KMS-11 (cell line): ENCODE measurements at regions not wholly inside any gene's neighbourhood (a gene's known extent, or its start where the extent isn't known, plus 50 kb on each side); places are given as distances from the start of the nearest gene placed in this dataset.
A peak's percentile ranks its signal among the peaks of the same experiment; 100 is the strongest.

Source experiments
- H2AFZ ChIP-seq: fragments of 200-600 bp; sonication (generic); 2 replicates; pipeline ENCODE4 v1.6.1; 2016; ENCODE audit warnings: antibody characterized with exemption, mixed run types, low read depth
- H3K27ac ChIP-seq: fragments of 200-600 bp; sonication (generic); 2 replicates; pipeline ENCODE4 v1.6.1; 2016; ENCODE audit warnings: mild to moderate bottlenecking, mixed run types
- H3K27me3 ChIP-seq: fragments of 200-600 bp; sonication (generic); 2 replicates; pipeline ENCODE4 v1.6.1; 2017; ENCODE audit warnings: mild to moderate bottlenecking, low read depth, mixed run types, moderate library complexity; ENCODE audit not compliant: insufficient read depth
- H3K36me3 ChIP-seq: fragments of 200-600 bp; sonication (generic); 2 replicates; pipeline ENCODE4 v1.6.1; 2017; ENCODE audit warnings: mild to moderate bottlenecking, mixed run types; ENCODE audit not compliant: insufficient read depth
- H3K4me1 ChIP-seq: fragments of 200-600 bp; sonication (generic); 2 replicates; pipeline ENCODE4 v1.6.1; 2016; ENCODE audit warnings: mild to moderate bottlenecking, low read depth, mixed run types; ENCODE audit not compliant: poor library complexity, severe bottlenecking
- H3K4me2 ChIP-seq: fragments of 200-600 bp; sonication (generic); 2 replicates; pipeline ENCODE4 v1.7.0; 2016; ENCODE audit warnings: mild to moderate bottlenecking, mixed run types
- H3K4me3 ChIP-seq: fragments of 200-600 bp; sonication (generic); IDR thresholded peaks from 2 replicates; pipeline ENCODE4 v1.6.1; 2017; ENCODE audit warnings: low read depth, low read length, mixed read lengths; ENCODE audit not compliant: insufficient read depth
- H3K79me2 ChIP-seq: fragments of 200-600 bp; sonication (generic); 2 replicates; pipeline ENCODE4 v1.6.1; 2016; ENCODE audit warnings: low read depth, mixed run types; ENCODE audit not compliant: insufficient read depth
- H3K9ac ChIP-seq: fragments of 200-600 bp; sonication (generic); 2 replicates; pipeline ENCODE4 v1.6.1; 2016; ENCODE audit warnings: mild to moderate bottlenecking, mixed run types
- H4K20me1 ChIP-seq: fragments of 200-600 bp; sonication (generic); 2 replicates; pipeline ENCODE4 v1.6.1; 2016; ENCODE audit warnings: mild to moderate bottlenecking, mixed run types; ENCODE audit not compliant: insufficient read depth
- TF ChIP-seq, protein P1 (sequence below): fragments of 200-600 bp; sonication (generic); conservative IDR thresholded peaks from 2 replicates; pipeline ENCODE4 v1.6.1; 2017; ENCODE audit warnings: low read depth, mild to moderate bottlenecking, antibody characterized with exemption, low read length, moderate library complexity, mixed read lengths

DNA sequence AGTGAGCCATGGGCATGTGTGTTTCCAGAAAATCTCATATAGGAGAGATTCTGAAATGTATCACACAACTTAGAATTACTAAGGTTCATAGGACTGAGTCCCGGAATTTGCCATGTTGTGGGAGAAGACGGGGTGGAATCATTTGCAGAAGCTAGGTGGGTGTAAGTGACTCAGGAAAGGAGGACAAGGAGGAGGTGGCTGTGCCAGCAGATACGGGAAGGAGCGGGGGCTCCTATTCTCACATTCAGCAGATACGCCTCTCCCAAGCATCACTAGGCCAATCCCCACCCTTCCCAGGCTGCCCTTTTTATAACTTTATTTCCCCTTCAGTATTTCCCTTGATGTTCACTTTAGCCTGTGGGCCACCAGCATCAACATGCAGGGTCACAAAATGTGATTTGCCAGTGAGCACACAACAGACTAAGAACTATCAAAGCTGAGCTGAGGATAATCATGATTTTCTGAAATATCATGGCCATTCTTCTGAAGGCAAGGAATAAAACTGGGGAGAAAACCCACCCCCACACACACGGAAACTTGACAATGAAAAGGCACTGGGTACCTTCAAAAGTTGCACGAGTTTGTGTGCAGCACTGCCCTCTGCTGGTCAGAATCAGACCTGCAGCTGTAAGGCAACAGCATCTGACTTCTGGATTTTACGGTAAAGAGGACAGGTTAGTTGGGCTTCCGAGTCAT is 133.2 kb downstream of the MTX3 start:
- no peaks in the 10 kb centered on the region for H3K79me2 ChIP-seq
- TF ChIP-seq, protein P1, sequence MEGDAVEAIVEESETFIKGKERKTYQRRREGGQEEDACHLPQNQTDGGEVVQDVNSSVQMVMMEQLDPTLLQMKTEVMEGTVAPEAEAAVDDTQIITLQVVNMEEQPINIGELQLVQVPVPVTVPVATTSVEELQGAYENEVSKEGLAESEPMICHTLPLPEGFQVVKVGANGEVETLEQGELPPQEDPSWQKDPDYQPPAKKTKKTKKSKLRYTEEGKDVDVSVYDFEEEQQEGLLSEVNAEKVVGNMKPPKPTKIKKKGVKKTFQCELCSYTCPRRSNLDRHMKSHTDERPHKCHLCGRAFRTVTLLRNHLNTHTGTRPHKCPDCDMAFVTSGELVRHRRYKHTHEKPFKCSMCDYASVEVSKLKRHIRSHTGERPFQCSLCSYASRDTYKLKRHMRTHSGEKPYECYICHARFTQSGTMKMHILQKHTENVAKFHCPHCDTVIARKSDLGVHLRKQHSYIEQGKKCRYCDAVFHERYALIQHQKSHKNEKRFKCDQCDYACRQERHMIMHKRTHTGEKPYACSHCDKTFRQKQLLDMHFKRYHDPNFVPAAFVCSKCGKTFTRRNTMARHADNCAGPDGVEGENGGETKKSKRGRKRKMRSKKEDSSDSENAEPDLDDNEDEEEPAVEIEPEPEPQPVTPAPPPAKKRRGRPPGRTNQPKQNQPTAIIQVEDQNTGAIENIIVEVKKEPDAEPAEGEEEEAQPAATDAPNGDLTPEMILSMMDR: peak; percentile 99
- no peaks in the 10 kb centered on the region for H4K20me1 ChIP-seq
- no peaks in the 10 kb centered on the region for H3K27me3 ChIP-seq
- no peak overlapping the region for H3K4me2 ChIP-seq
- H3K4me1 ChIP-seq: no peaks in the 10 kb centered on the region
- H3K27ac ChIP-seq: no peak overlapping the region
- H3K4me3 ChIP-seq: no peak overlapping the region
- no peaks in the 10 kb centered on the region for H3K36me3 ChIP-seq
- no peak overlapping the region for H2AFZ ChIP-seq
- H3K9ac ChIP-seq: no peak overlapping the region

DNA sequence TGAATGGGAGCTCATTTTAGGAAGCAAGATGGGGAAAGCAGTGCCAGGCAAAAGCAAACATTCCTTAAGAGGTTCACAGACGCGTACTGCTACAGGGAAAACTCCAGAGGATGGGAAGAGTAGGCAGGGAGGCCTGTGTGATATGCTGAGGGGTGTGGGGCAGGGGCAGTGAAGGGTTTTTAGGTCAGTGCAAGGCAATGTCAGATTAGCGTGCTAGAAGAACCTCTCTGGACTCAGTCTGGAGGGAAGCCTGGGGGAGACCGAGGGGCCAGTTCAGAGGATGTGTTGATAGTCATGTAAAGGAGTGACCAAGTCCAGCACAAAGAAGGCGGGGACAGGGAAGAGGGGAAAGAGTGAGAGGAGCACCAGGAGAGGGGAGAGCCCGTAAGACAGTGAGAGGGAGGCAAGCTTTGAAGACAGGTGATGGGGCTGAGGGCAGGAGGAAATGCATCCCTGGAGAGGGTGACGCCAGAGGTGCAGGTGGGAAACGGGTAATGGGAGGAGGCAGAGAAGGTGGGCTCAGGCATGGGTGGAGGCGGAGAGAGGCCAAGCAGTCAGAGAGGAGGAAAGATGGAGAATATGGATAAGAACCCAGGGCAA is 134.5 kb downstream of the MTX3 start:
- no peak overlapping the region for H3K4me3 ChIP-seq
- H3K27me3 ChIP-seq: no peaks in the 10 kb centered on the region
- H3K4me1 ChIP-seq: no peaks in the 10 kb centered on the region
- H3K4me2 ChIP-seq: no peak overlapping the region
- no peak overlapping the region for H3K9ac ChIP-seq
- H4K20me1 ChIP-seq: no peaks in the 10 kb centered on the region
- no peak overlapping the region for H3K27ac ChIP-seq
- TF ChIP-seq, protein P1: no peak
- H3K36me3 ChIP-seq: no peaks in the 10 kb centered on the region
- H3K79me2 ChIP-seq: no peaks in the 10 kb centered on the region
- no peak overlapping the region for H2AFZ ChIP-seq

DNA sequence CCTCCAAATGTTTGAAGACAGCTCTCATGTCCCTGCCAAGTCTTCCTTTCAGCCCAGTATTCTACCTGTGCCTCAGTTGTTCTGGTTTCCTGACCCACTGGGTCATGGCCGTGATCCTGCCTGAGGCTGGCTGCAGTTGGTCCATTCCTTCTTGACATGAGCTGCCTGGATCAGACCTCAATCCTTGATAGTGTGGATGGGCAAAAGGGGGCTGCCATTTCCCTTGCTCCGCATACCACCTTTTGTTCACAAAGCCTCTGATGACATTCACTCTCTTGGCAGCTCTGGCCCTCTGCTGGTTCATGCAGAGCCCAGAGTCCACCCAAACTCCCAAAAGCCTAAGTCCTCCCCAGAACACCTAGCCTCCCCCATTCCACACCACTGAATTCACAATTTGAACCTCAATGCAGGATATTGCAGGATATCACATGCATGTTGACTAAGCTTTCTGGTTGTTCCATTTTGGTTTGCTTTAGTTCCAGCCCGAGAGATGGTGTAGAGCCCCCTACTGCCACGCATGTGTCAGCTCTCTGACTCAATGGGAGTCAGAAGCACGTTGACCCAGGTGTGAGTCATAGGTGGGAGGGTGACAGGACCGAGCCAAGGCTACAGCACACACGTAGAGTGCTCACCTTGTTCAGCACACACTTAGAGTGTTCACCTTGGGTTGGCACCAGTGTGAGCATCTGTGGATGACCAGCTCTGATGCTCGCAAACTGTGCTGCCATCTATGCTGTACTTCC is 137.2 kb downstream of the MTX3 start:
- no peaks in the 10 kb centered on the region for H3K36me3 ChIP-seq
- H3K27me3 ChIP-seq: no peaks in the 10 kb centered on the region
- H2AFZ ChIP-seq: no peak overlapping the region
- no peaks in the 10 kb centered on the region for H3K4me1 ChIP-seq
- no peak overlapping the region for H3K9ac ChIP-seq
- no peak overlapping the region for H3K4me2 ChIP-seq
- no peak overlapping the region for H3K4me3 ChIP-seq
- no peaks in the 10 kb centered on the region for H4K20me1 ChIP-seq
- TF ChIP-seq, protein P1: no peak
- no peaks in the 10 kb centered on the region for H3K79me2 ChIP-seq
- no peak overlapping the region for H3K27ac ChIP-seq

DNA sequence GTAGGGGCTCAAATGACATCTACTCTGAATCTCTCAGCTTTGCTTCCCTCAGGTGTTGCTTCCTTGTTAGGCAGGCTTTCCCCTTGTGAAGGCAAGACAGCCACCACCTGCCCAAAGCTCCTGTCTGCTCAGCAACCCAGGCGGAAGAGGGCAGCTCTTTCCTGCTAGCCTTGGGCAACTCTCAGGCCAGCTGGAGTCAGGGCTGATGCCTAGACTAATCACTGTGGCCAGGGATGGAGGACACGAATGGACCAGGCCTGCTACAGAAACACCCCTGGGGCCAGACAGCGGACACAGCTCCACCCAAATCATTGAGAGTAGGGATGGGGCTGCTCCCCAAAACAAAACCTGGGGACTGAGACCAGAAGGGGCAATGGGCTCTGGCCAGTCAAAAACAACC is 138.0 kb downstream of the MTX3 start:
- Histone ChIP-seq H3K27ac (no peak overlapping the region), H4K20me1 (no peaks in the 10 kb centered on the region), H3K4me1 (no peaks in the 10 kb centered on the region), H3K27me3 (no peaks in the 10 kb centered on the region), H3K9ac (no peak overlapping the region), H3K4me2 (no peak overlapping the region), H3K4me3 (no peak overlapping the region), H2AFZ (no peak overlapping the region), H3K36me3 (no peaks in the 10 kb centered on the region), H3K79me2 (no peaks in the 10 kb centered on the region)
- TF ChIP-seq, protein P1: no peak
